Gastroesophageal sphincter (tissue), 3 donors: ENCODE measurements at regions not wholly inside any gene's neighbourhood (a gene's known extent, or its start where the extent isn't known, plus 50 kb on each side); places are given as distances from the start of the nearest gene placed in this dataset.

Experiments used
- CTCF ChIP-seq, 4 experiments: fragments of 200-600 bp in 2 of 4; fragments of 450-650 bp in 2 of 4; sonication (generic) in 1 of 4; IDR thresholded peaks; one replicate each; pipeline ENCODE4 v1.5.1; 2017 to 2019; ENCODE audit warnings: antibody characterized with exemption in 4 of 4, mild to moderate bottlenecking in 2 of 4, moderate library complexity in 2 of 4
- POLR2A ChIP-seq, 2 donors: fragments of 450-650 bp; IDR thresholded peaks; one replicate each; pipeline ENCODE4 v1.6.1; 2017; ENCODE audit warnings: antibody characterized with exemption in 2 of 2, mild to moderate bottlenecking in 2 of 2, moderate library complexity in 1 of 2
- POLR2AphosphoS5 ChIP-seq: sonication (generic); formaldehyde crosslinking; IDR thresholded peaks from one replicate; pipeline ENCODE4 v1.6.1; 2017; ENCODE audit warnings: antibody characterized with exemption

DNA sequence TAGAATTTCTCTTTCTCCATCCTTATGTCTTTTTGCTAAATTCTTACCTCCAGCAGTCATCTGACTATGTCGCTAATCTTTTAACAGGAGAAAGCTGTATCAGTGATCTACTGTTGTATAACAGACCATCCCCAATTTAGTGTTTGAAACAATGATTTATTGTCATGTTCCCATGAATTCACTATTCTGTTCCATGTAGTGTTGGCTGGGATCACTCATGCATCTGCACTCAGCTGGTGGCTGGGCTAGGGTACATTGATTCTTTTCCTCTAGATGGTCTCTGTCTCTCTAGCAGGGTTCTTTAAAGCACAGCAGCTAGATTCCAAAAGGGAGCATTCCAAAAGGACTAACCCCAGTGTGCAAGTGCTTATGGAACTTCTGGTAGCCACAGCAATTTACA, 184.2 kb upstream of the FANCL start:
- no peak for TF ChIP-seq CTCF (IDR thresholded peaks at IDR 0.05)
- no peak for TF ChIP-seq POLR2AphosphoS5
- TF ChIP-seq POLR2A (IDR thresholded peaks at IDR 0.05), result no peak
